DMS79 treated with DMSO at 0.1 percent for 48 hours (cell line): ENCODE measurements at regions not wholly inside any gene's neighbourhood (a gene's known extent, or its start where the extent isn't known, plus 50 kb on each side); places are given as distances from the start of the nearest gene placed in this dataset.
"Not testable (repeated sequence)": the region's sequence is repeated elsewhere in the genome, so short reads cannot be mapped to it uniquely, and the experiment has no call there.

Source experiments
- DNase-seq: peaks from one replicate; lab custom pipeline; 2025; lab: John Stamatoyannopoulos, UW

- DNase-seq = no peak
Observed at GRCh38 chr5:128799945-128800344, 165.3 kb upstream of the SLC27A6 start.

GRCh38 chr5:128800377-128800776 is 164.9 kb upstream of the SLC27A6 start:
- no peak for DNase-seq

GRCh38 chr5:128813317-128814070 is 151.8 kb upstream of the SLC27A6 start:
- no peak for DNase-seq

GRCh38 chr5:128815201-128815600 is 150.1 kb upstream of the SLC27A6 start:
- no peak for DNase-seq

- DNase-seq = no peak
Observed at GRCh38 chr5:128825826-128826225, 139.5 kb upstream of the SLC27A6 start.

GRCh38 chr5:128826275-128826674 is 139.0 kb upstream of the SLC27A6 start:
- DNase-seq = no peak

GRCh38 chr5:128836571-128836970 is 128.7 kb upstream of the SLC27A6 start:
- DNase-seq = no peak

GRCh38 chr5:128838623-128839022 is 126.7 kb upstream of the SLC27A6 start:
- DNase-seq = no peak

GRCh38 chr5:128842241-128842640 is 123.0 kb upstream of the SLC27A6 start:
- no peak for DNase-seq

GRCh38 chr5:128844354-128844923 is 120.8 kb upstream of the SLC27A6 start:
- no peak for DNase-seq

- DNase-seq = no peak
Observed at GRCh38 chr5:128850049-128850448, 115.2 kb upstream of the SLC27A6 start.

GRCh38 chr5:128854931-128855330 is 110.4 kb upstream of the SLC27A6 start:
- no peak for DNase-seq

- DNase-seq = no peak
Observed at GRCh38 chr5:128857076-128857677, 108.1 kb upstream of the SLC27A6 start.

- DNase-seq = no peak
Observed at GRCh38 chr5:128858995-128859394, 106.3 kb upstream of the SLC27A6 start.

GRCh38 chr5:128861155-128861554 is 104.1 kb upstream of the SLC27A6 start:
- DNase-seq = not testable (repeated sequence)

- no peak for DNase-seq
Observed at GRCh38 chr5:128869970-128870369, 95.3 kb upstream of the SLC27A6 start.

- no peak for DNase-seq
Observed at GRCh38 chr5:128870373-128870772, 94.9 kb upstream of the SLC27A6 start.

GRCh38 chr5:128870923-128871322 is 94.4 kb upstream of the SLC27A6 start:
- DNase-seq = no peak

GRCh38 chr5:128876569-128877382 is 88.5 kb upstream of the SLC27A6 start:
- no peak for DNase-seq

- DNase-seq = no peak
Observed at GRCh38 chr5:128877476-128877875, 87.8 kb upstream of the SLC27A6 start.

GRCh38 chr5:128881502-128882018 is 83.7 kb upstream of the SLC27A6 start:
- DNase-seq = no peak

GRCh38 chr5:128885649-128886255 is 79.5 kb upstream of the SLC27A6 start:
- no peak for DNase-seq
